Mesendoderm (in vitro differentiated cells): ENCODE measurements at regions not wholly inside any gene's neighbourhood (a gene's known extent, or its start where the extent isn't known, plus 50 kb on each side); places are given as distances from the start of the nearest gene placed in this dataset.
"Not testable (repeated sequence)": the region's sequence is repeated elsewhere in the genome, so short reads cannot be mapped to it uniquely, and the experiment has no call there.

Experiments used
- DNase-seq: peaks from one replicate; pipeline ENCODE4 v3.0.0; 2013
- H2AK5ac ChIP-seq: 2 replicates; pipeline ENCODE4 v1.6.1; 2013; ENCODE audit warnings: low read length, inconsistent platforms
- H2BK120ac ChIP-seq: 2 replicates; pipeline ENCODE4 v1.6.1; 2013; ENCODE audit warnings: low read depth, mild to moderate bottlenecking, low read length, moderate library complexity, mixed read lengths
- H2BK15ac ChIP-seq: replicated peaks from 2 replicates; pipeline ENCODE4 v1.6.1; 2013; ENCODE audit warnings: low read depth, mild to moderate bottlenecking, moderate library complexity
- H2BK5ac ChIP-seq: 2 replicates; pipeline ENCODE4 v1.6.1; 2013; ENCODE audit warnings: low read length, inconsistent platforms
- H3K18ac ChIP-seq: 2 replicates; pipeline ENCODE4 v1.6.1; 2013; ENCODE audit warnings: mild to moderate bottlenecking, low read length, mixed read lengths
- H3K23ac ChIP-seq: one replicate; pipeline ENCODE4 v1.6.1; 2013; ENCODE audit warnings: low read length
- H3K27ac ChIP-seq: 2 replicates; pipeline ENCODE4 v1.5.1; 2013; ENCODE audit warnings: low read depth, mild to moderate bottlenecking, inconsistent platforms, low read length, moderate library complexity
- H3K27me3 ChIP-seq: 2 replicates; pipeline ENCODE4 v1.6.1; 2013; ENCODE audit warnings: low read length, control low read depth, mild to moderate bottlenecking, inconsistent platforms; ENCODE audit not compliant: insufficient read depth, poor library complexity
- H3K36me3 ChIP-seq: 2 replicates; pipeline ENCODE4 v1.6.1; 2013; ENCODE audit warnings: low read length, inconsistent platforms; ENCODE audit not compliant: control insufficient read depth, insufficient read depth
- H3K4ac ChIP-seq: one replicate; pipeline ENCODE4 v1.6.1; 2013; ENCODE audit warnings: low read depth, mild to moderate bottlenecking, low read length, moderate library complexity
- H3K4me1 ChIP-seq: 2 replicates; pipeline ENCODE4 v1.6.1; 2013; ENCODE audit warnings: low read depth, low read length, inconsistent platforms; ENCODE audit not compliant: control insufficient read depth
- H3K4me2 ChIP-seq: 2 replicates; pipeline ENCODE4 v1.6.1; 2013; ENCODE audit warnings: low read length
- H3K4me3 ChIP-seq: 2 replicates; pipeline ENCODE4 v1.5.1; 2013; ENCODE audit warnings: mild to moderate bottlenecking, low read length
- H3K56ac ChIP-seq: one replicate; pipeline ENCODE4 v1.6.1; 2013; ENCODE audit warnings: low read length
- H3K79me1 ChIP-seq: 2 replicates; pipeline ENCODE4 v1.6.1; 2013; ENCODE audit warnings: low read length, inconsistent platforms
- H3K79me2 ChIP-seq: 2 replicates; pipeline ENCODE4 v1.6.1; 2013; ENCODE audit warnings: mild to moderate bottlenecking, low read length; ENCODE audit not compliant: control insufficient read depth, insufficient read depth
- H3K9ac ChIP-seq: 2 replicates; pipeline ENCODE4 v1.6.1; 2013; ENCODE audit warnings: low read length, inconsistent platforms
- H4K5ac ChIP-seq: one replicate; pipeline ENCODE4 v1.6.1; 2013; ENCODE audit warnings: low read length
- H4K8ac ChIP-seq: one replicate; pipeline ENCODE4 v1.6.1; 2013; ENCODE audit warnings: low read depth, mild to moderate bottlenecking, control low read depth, low read length, moderate library complexity
- WGBS: extraction: QIAGEN DNeasy Blood & Tissue Kit; methylation state at CpG from one replicate; pipeline ENCODE4 v1.1.7; 2013; ENCODE audit warnings: low lambda C conversion rate, missing lambda C conversion rate; ENCODE audit not compliant: insufficient coverage; ENCODE audit errors: extremely low coverage; 5-methylcytosine and 5-hydroxymethylcytosine counted together

GRCh38 chr2:94586032-94586982 is 284.9 kb upstream of the TEKT4 start:
- not testable (repeated sequence) for H3K4me3 ChIP-seq, H3K9ac ChIP-seq, H2BK5ac ChIP-seq, H3K18ac ChIP-seq, H3K36me3 ChIP-seq, DNase-seq, H2BK15ac ChIP-seq, H3K56ac ChIP-seq, H3K23ac ChIP-seq, H2BK120ac ChIP-seq, H3K4ac ChIP-seq, H3K27ac ChIP-seq, H3K4me2 ChIP-seq, H2AK5ac ChIP-seq, H4K8ac ChIP-seq, H3K79me1 ChIP-seq, H3K79me2 ChIP-seq, H3K27me3 ChIP-seq, H3K4me1 ChIP-seq, H4K5ac ChIP-seq
- no CpG with 5 or more reads among the region's 14 CpGs for WGBS

DNA sequence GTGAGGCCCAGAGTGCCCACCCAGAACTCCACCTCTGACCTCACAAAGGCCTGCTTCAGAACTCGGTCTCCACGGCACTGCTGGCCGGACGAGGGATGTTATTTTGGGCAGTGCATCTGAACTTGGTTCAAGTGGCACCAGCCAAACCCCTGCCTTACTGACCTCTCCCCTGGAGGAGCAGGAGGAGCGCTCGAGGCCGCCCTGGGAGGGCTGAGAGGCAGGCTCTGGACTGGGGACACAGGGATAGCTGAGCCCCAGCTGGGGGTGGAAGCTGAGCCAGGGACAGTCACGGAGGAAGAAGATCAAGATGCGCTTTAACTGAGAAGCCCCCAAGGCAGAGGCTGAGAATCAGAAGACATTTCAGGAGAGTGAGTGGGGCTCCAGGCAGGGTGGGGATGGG is 284.2 kb upstream of the TEKT4 start:
- H3K4me3 ChIP-seq, H4K5ac ChIP-seq, H3K18ac ChIP-seq, H3K4me2 ChIP-seq, H3K23ac ChIP-seq, DNase-seq, H2BK5ac ChIP-seq, H3K27me3 ChIP-seq, H2AK5ac ChIP-seq, H4K8ac ChIP-seq, H3K27ac ChIP-seq, H3K79me1 ChIP-seq, H2BK120ac ChIP-seq, H3K79me2 ChIP-seq, H3K9ac ChIP-seq, H2BK15ac ChIP-seq, H3K36me3 ChIP-seq, H3K56ac ChIP-seq, H3K4me1 ChIP-seq, H3K4ac ChIP-seq: not testable (repeated sequence)
- no CpG with 5 or more reads among the region's 9 CpGs for WGBS

- H3K27me3 ChIP-seq, H2BK15ac ChIP-seq, H3K4me3 ChIP-seq, H3K27ac ChIP-seq, H3K56ac ChIP-seq, DNase-seq, H3K9ac ChIP-seq, H3K4me1 ChIP-seq, H3K4me2 ChIP-seq, H3K36me3 ChIP-seq, H3K18ac ChIP-seq, H3K4ac ChIP-seq, H3K79me2 ChIP-seq, H3K23ac ChIP-seq, H2AK5ac ChIP-seq, H2BK120ac ChIP-seq, H3K79me1 ChIP-seq, H4K8ac ChIP-seq, H4K5ac ChIP-seq, H2BK5ac ChIP-seq: not testable (repeated sequence)
- no CpG with 5 or more reads among the region's 12 CpGs for WGBS
Observed at GRCh38 chr2:94594019-94594836, 277.0 kb upstream of the TEKT4 start.

DNA sequence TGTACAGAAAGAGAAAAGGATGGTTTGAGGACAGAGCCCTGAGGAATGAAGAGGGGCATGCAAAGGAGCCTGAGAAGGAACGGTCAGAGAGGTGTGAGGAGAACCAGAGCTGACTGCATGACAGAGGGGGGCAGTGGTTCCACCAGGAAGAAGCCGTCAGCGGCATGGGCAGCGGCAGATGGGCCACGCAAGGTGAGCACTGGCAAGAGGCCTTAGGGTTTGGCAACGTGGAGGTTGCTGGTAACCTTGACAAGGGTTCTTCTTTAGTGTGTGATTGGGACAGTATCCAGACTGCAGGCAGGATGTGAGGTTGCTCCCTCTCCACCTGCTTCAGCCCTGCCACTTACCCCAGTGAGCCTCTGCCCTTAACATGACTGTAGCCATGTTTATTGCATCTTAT is 275.3 kb upstream of the TEKT4 start:
- H3K23ac ChIP-seq, H2BK15ac ChIP-seq, H3K4me3 ChIP-seq, H2BK120ac ChIP-seq, H2AK5ac ChIP-seq, H3K4me1 ChIP-seq, H3K27me3 ChIP-seq, H4K5ac ChIP-seq, DNase-seq, H3K4ac ChIP-seq, H3K9ac ChIP-seq, H2BK5ac ChIP-seq, H3K79me1 ChIP-seq, H4K8ac ChIP-seq, H3K79me2 ChIP-seq, H3K4me2 ChIP-seq, H3K27ac ChIP-seq, H3K56ac ChIP-seq, H3K18ac ChIP-seq, H3K36me3 ChIP-seq: not testable (repeated sequence)
- WGBS = no CpG with 5 or more reads among the region's 6 CpGs

GRCh38 chr2:94598075-94598713 is 273.0 kb upstream of the TEKT4 start:
- H3K4me1 ChIP-seq, H3K4ac ChIP-seq, H3K36me3 ChIP-seq, H4K8ac ChIP-seq, H2BK15ac ChIP-seq, H3K4me3 ChIP-seq, H3K23ac ChIP-seq, H3K27me3 ChIP-seq, H2AK5ac ChIP-seq, DNase-seq, H3K56ac ChIP-seq, H3K79me2 ChIP-seq, H3K79me1 ChIP-seq, H3K9ac ChIP-seq, H2BK5ac ChIP-seq, H4K5ac ChIP-seq, H3K18ac ChIP-seq, H2BK120ac ChIP-seq, H3K27ac ChIP-seq, H3K4me2 ChIP-seq: not testable (repeated sequence)
- no CpG with 5 or more reads among the region's 9 CpGs for WGBS
